SK-N-SH (cell line): ENCODE measurements at regions not wholly inside any gene's neighbourhood (a gene's known extent, or its start where the extent isn't known, plus 50 kb on each side); places are given as distances from the start of the nearest gene placed in this dataset.

Source experiments
- CTCF ChIA-PET: fragments of 300-600, 350-600 bp; formaldehyde crosslinking; extraction: SDS; loops from one replicate; lab custom pipeline; 2021; lab: Yijun Ruan, JAX
- POLR2A ChIA-PET: fragments of 350-600 bp; sonication (Branson Sonifier 250); formaldehyde crosslinking; extraction: SDS; loops from one replicate; lab custom pipeline; 2020; ENCODE audit warnings: antibody characterized with exemption, inconsistent platforms; lab: Yijun Ruan, JAX
- DNase-seq: peaks from one replicate; pipeline ENCODE4 v3.0.0; 2012
- H2AFZ ChIP-seq: fragments of 200-600 bp; sonication (generic); 2 replicates; pipeline ENCODE4 v1.8.1; 2016; ENCODE audit warnings: antibody characterized with exemption, mild to moderate bottlenecking, low read depth
- H3F3A ChIP-seq: fragments of 200-600 bp; sonication (generic); replicated peaks from 2 replicates; pipeline ENCODE3; 2016; ENCODE audit warnings: antibody characterized with exemption, mild to moderate bottlenecking; ENCODE audit not compliant: insufficient read depth
- H3K27ac ChIP-seq, 2 experiments: fragments of 200-500 bp in 1 of 2; fragments of 200-600 bp in 1 of 2; sonication (Bioruptor generic) in 1 of 2; sonication (generic), shearing (Covaris generic) in 1 of 2; 2 replicates each; pipeline versions ENCODE4 v1.5.1 to v1.6.1; 2014 to 2016; ENCODE audit warnings: low read depth in 2 of 2, inconsistent platforms in 1 of 2, low read length in 1 of 2, mild to moderate bottlenecking in 1 of 2, mixed read lengths in 1 of 2
- H3K27me3 ChIP-seq: fragments of 200-600 bp; sonication (generic), shearing (Covaris generic); 2 replicates; pipeline ENCODE4 v1.6.1; 2016; ENCODE audit warnings: mixed run types; ENCODE audit not compliant: insufficient read depth
- H3K36me3 ChIP-seq, 2 experiments: fragments of 200-500 bp in 1 of 2; fragments of 200-600 bp in 1 of 2; sonication (Bioruptor generic) in 1 of 2; sonication (generic) in 1 of 2; replicated peaks in 1 of 2; 2 replicates each; pipeline versions ENCODE3 to v1.5.1; 2014 to 2016; ENCODE audit warnings: low read length in 1 of 2, mild to moderate bottlenecking in 1 of 2; ENCODE audit not compliant: insufficient read depth in 2 of 2, control insufficient read depth in 1 of 2
- H3K4me1 ChIP-seq, 2 experiments: fragments of 200-500 bp in 1 of 2; fragments of 200-600 bp in 1 of 2; sonication (Bioruptor generic) in 1 of 2; sonication (generic), shearing (Covaris generic) in 1 of 2; 2 replicates each; pipeline versions ENCODE4 v1.5.1 to v1.6.1; 2014 to 2016; ENCODE audit warnings: low read depth in 1 of 2, low read length in 1 of 2, mixed run types in 1 of 2; ENCODE audit not compliant: insufficient read depth in 2 of 2, control insufficient read depth in 1 of 2
- H3K4me2 ChIP-seq: fragments of 200-600 bp; sonication (generic), shearing (Covaris generic); 2 replicates; pipeline ENCODE4 v1.6.1; 2017; ENCODE audit warnings: mixed run types
- H3K4me3 ChIP-seq, 2 experiments: fragments of 200-500 bp in 1 of 2; fragments of 200-600 bp in 1 of 2; sonication (Bioruptor generic) in 1 of 2; sonication (generic), shearing (Covaris generic) in 1 of 2; 2 replicates each; pipeline versions ENCODE4 v1.5.1 to v1.8.1; 2014 to 2016; ENCODE audit warnings: low read depth in 2 of 2, inconsistent platforms in 1 of 2, low read length in 1 of 2, mild to moderate bottlenecking in 1 of 2, mixed read lengths in 1 of 2, moderate library complexity in 1 of 2
- H3K79me2 ChIP-seq: fragments of 200-600 bp; sonication (generic); 2 replicates; pipeline ENCODE4 v1.8.1; 2017; ENCODE audit warnings: mild to moderate bottlenecking; ENCODE audit not compliant: insufficient read depth
- H3K9ac ChIP-seq: fragments of 200-600 bp; sonication (generic); 2 replicates; pipeline ENCODE4 v1.6.1; 2017; ENCODE audit warnings: mixed run types
- H3K9me2 ChIP-seq: fragments of 200-600 bp; sonication (generic); 2 replicates; pipeline ENCODE4 v1.6.1; 2017; ENCODE audit warnings: mixed run types
- H3K9me3 ChIP-seq: fragments of 200-600 bp; sonication (generic); 2 replicates; pipeline ENCODE4 v1.6.1; 2017; ENCODE audit warnings: mixed run types, mild to moderate bottlenecking, moderate library complexity
- H4K20me1 ChIP-seq: fragments of 200-600 bp; sonication (generic); 2 replicates; pipeline ENCODE4 v1.6.1; 2017; ENCODE audit warnings: mild to moderate bottlenecking, mixed run types; ENCODE audit not compliant: insufficient read depth
- CHD2 ChIP-seq: fragments of 150-350 bp; IDR thresholded peaks from 2 replicates; pipeline ENCODE4 v1.6.1; 2018; ENCODE audit warnings: low read length; ENCODE audit not compliant: partially characterized antibody
- ELF1 ChIP-seq: IDR thresholded peaks from 2 replicates; pipeline ENCODE4 v1.4.0; 2012
- EP300 ChIP-seq, 2 experiments: IDR thresholded peaks; 2 replicates each; pipeline versions ENCODE4 v1.4.0 to v1.6.1; 2012; ENCODE audit warnings: borderline replicate concordance in 1 of 2, low read depth in 1 of 2, low read length in 1 of 2
- EZH2phosphoT487 ChIP-seq: fragments of 200-600 bp; sonication (generic); IDR thresholded peaks from 2 replicates; pipeline ENCODE4 v1.6.1; 2017; ENCODE audit warnings: low read depth, mixed run types, mild to moderate bottlenecking, antibody characterized with exemption, moderate library complexity, borderline replicate concordance
- FOXJ3 ChIP-seq: sonication (generic); formaldehyde crosslinking; IDR thresholded peaks from 2 replicates; pipeline ENCODE4 v1.5.1; 2020; ENCODE audit warnings: mild to moderate bottlenecking, missing genetic modification reagents
- GATA2 ChIP-seq: sonication (generic); formaldehyde crosslinking; IDR thresholded peaks from 2 replicates; pipeline ENCODE4 v1.5.0; 2020; ENCODE audit warnings: mild to moderate bottlenecking, missing genetic modification reagents
- NRF1 ChIP-seq: IDR thresholded peaks from 2 replicates; pipeline ENCODE4 v1.6.1; 2012; ENCODE audit warnings: low read depth, mild to moderate bottlenecking, low read length
- PBX3 ChIP-seq: IDR thresholded peaks from 2 replicates; pipeline ENCODE4; 2012
- POLR2AphosphoS5 ChIP-seq: IDR thresholded peaks from 2 replicates; pipeline ENCODE4 v1.6.1; 2012; ENCODE audit warnings: low read depth, low read length
- RAD21 ChIP-seq: IDR thresholded peaks from 2 replicates; pipeline ENCODE4 v1.6.1; 2012; ENCODE audit warnings: mild to moderate bottlenecking, low read length
- SIN3A ChIP-seq: IDR thresholded peaks from 2 replicates; pipeline ENCODE4 v1.6.1; 2012; ENCODE audit warnings: low read depth, mild to moderate bottlenecking, low read length, moderate library complexity, borderline replicate concordance
- SMC3 ChIP-seq: IDR thresholded peaks from 2 replicates; pipeline ENCODE4 v1.6.1; 2012; ENCODE audit warnings: low read depth, low read length, improper control_type of control experiment
- TAF1 ChIP-seq: IDR thresholded peaks from 2 replicates; pipeline ENCODE4 v1.6.1; 2012; ENCODE audit warnings: low read depth, mild to moderate bottlenecking, low read length, moderate library complexity, borderline replicate concordance
- TCF12 ChIP-seq: IDR thresholded peaks from 2 replicates; pipeline ENCODE4 v1.4.0; 2012
- TEAD4 ChIP-seq: IDR thresholded peaks from 2 replicates; pipeline ENCODE4 v1.4.0; 2012; ENCODE audit warnings: mild to moderate bottlenecking, borderline replicate concordance; ENCODE audit not compliant: insufficient read depth
- WGBS: methylation state at CpG from one replicate; pipeline ENCODE4 v1.1.6; 2017; ENCODE audit warnings: low lambda C conversion rate; 5-methylcytosine and 5-hydroxymethylcytosine counted together
- TF ChIP-seq, protein P1 (sequence below): IDR thresholded peaks from 2 replicates; pipeline ENCODE4 v1.6.1; 2012; ENCODE audit warnings: mild to moderate bottlenecking, low read depth, low read length, moderate library complexity
- TF ChIP-seq, protein P2 (sequence below): fragments of 200-600 bp; sonication (generic); IDR thresholded peaks from 2 replicates; pipeline ENCODE4 v1.6.1; 2017; ENCODE audit warnings: antibody characterized with exemption, mild to moderate bottlenecking, moderate library complexity

GRCh38 chr2:18242716-18243115 lies 317.7 kb downstream of the RDH14 start (continued):
- TF ChIP-seq, protein P1, sequence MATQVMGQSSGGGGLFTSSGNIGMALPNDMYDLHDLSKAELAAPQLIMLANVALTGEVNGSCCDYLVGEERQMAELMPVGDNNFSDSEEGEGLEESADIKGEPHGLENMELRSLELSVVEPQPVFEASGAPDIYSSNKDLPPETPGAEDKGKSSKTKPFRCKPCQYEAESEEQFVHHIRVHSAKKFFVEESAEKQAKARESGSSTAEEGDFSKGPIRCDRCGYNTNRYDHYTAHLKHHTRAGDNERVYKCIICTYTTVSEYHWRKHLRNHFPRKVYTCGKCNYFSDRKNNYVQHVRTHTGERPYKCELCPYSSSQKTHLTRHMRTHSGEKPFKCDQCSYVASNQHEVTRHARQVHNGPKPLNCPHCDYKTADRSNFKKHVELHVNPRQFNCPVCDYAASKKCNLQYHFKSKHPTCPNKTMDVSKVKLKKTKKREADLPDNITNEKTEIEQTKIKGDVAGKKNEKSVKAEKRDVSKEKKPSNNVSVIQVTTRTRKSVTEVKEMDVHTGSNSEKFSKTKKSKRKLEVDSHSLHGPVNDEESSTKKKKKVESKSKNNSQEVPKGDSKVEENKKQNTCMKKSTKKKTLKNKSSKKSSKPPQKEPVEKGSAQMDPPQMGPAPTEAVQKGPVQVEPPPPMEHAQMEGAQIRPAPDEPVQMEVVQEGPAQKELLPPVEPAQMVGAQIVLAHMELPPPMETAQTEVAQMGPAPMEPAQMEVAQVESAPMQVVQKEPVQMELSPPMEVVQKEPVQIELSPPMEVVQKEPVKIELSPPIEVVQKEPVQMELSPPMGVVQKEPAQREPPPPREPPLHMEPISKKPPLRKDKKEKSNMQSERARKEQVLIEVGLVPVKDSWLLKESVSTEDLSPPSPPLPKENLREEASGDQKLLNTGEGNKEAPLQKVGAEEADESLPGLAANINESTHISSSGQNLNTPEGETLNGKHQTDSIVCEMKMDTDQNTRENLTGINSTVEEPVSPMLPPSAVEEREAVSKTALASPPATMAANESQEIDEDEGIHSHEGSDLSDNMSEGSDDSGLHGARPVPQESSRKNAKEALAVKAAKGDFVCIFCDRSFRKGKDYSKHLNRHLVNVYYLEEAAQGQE: no peak
- TF ChIP-seq RAD21 (no peak), ELF1 (no peak), PBX3 (no peak), EZH2phosphoT487 (no peak)
- TF ChIP-seq, all 33 proteins: peak for 0

GRCh38 chr2:18238209-18238608 lies 322.2 kb downstream of the RDH14 start:
- Histone ChIP-seq H2AFZ (no peak overlapping the region), H3K4me1 (peaks cover 0 to 2% of the 10 kb centered on the region in 2 experiments; a peak in 1 of 4 replicates), H3K36me3 (no peaks in the 10 kb centered on the region), H3K9me2 (no peaks in the 10 kb centered on the region), H3K4me3 (no peak overlapping the region), H3K9me3 (no peaks in the 10 kb centered on the region), H3K79me2 (no peaks in the 10 kb centered on the region), H3K27ac (no peak overlapping the region), H3K4me2 (no peak overlapping the region), H3K9ac (no peak overlapping the region), H3F3A (no peaks in the 10 kb centered on the region), H3K27me3 (no peaks in the 10 kb centered on the region; the same call in 1 of the 2 replicates), H4K20me1 (no peaks in the 10 kb centered on the region)
- ChIA-PET CTCF (no interaction called here), POLR2A (no interaction called here)
- WGBS: 12% methylated on average over 5 of the region's 5 CpGs
- TF ChIP-seq POLR2AphosphoS5 (no peak), ELF1 (no peak), EZH2phosphoT487 (no peak), TAF1 (no peak), CHD2 (no peak), SMC3 (no peak), TEAD4 (no peak), GATA2 (CRISPR knock-in tag) (no peak), SIN3A (no peak), TCF12 (no peak), EP300 (IDR thresholded peaks at IDR 0.05; ENCODE audit: borderline replicate concordance in 1 of 2, low read depth in 1 of 2, low read length in 1 of 2) (no peak), PBX3 (no peak), RAD21 (no peak), NRF1 (no peak), FOXJ3 (CRISPR knock-in tag) (no peak)
- TF ChIP-seq, protein P2, sequence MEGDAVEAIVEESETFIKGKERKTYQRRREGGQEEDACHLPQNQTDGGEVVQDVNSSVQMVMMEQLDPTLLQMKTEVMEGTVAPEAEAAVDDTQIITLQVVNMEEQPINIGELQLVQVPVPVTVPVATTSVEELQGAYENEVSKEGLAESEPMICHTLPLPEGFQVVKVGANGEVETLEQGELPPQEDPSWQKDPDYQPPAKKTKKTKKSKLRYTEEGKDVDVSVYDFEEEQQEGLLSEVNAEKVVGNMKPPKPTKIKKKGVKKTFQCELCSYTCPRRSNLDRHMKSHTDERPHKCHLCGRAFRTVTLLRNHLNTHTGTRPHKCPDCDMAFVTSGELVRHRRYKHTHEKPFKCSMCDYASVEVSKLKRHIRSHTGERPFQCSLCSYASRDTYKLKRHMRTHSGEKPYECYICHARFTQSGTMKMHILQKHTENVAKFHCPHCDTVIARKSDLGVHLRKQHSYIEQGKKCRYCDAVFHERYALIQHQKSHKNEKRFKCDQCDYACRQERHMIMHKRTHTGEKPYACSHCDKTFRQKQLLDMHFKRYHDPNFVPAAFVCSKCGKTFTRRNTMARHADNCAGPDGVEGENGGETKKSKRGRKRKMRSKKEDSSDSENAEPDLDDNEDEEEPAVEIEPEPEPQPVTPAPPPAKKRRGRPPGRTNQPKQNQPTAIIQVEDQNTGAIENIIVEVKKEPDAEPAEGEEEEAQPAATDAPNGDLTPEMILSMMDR: no peak
- no peak for DNase-seq
